Fibroblast of mammary gland (primary cell): ENCODE measurements at regions not wholly inside any gene's neighbourhood (a gene's known extent, or its start where the extent isn't known, plus 50 kb on each side); places are given as distances from the start of the nearest gene placed in this dataset.

Experiments
- DNase-seq: peaks from one replicate; pipeline ENCODE4 v3.0.0-alpha.2; 2010; ENCODE audit warnings: low read depth
- H3K4me3 ChIP-seq: 2 replicates; pipeline ENCODE4 v1.5.1; 2011; ENCODE audit warnings: low read depth, mild to moderate bottlenecking, low read length, moderate library complexity; ENCODE audit not compliant: control insufficient read depth
- CTCF ChIP-seq: conservative IDR thresholded peaks from 2 replicates; pipeline ENCODE4 v1.5.1; 2011; ENCODE audit warnings: low read depth, low read length, inconsistent platforms; ENCODE audit not compliant: control insufficient read depth, insufficient read depth

GRCh38 chr4:84420608-84421007 is 78.5 kb downstream of the NKX6-1 start:
- no peak for TF ChIP-seq CTCF
- DNase-seq = no peak
- no peak overlapping the region for H3K4me3 ChIP-seq

DNA sequence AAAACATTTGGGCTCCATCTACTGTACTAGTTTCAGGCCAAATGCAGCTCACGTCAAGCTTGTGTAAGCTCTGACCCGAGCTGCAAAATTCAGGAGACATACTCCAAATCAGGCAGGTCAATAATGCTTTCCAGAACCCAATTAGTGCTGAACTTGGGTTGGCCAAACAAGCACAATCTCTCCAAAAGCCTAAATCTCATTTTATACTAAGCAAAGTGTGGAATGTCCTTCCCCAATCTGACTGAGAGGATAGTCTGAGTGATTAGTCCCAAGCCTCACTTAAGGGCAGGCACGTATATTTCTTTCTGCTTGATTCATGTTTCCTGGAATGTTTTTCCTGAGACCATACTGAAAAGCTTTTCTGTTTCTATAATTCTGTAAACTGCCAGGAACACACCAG is 79.9 kb downstream of the NKX6-1 start:
- no peak for DNase-seq
- TF ChIP-seq CTCF = no peak
- H3K4me3 ChIP-seq = no peak overlapping the region

- DNase-seq = no peak
- no peak for TF ChIP-seq CTCF
- no peak overlapping the region for H3K4me3 ChIP-seq
These were observed 80.9 kb downstream of the NKX6-1 start for GRCh38 chr4:84417997-84418709.

GRCh38 chr4:84413976-84414375 is 85.1 kb downstream of the NKX6-1 start:
- H3K4me3 ChIP-seq = no peak overlapping the region
- TF ChIP-seq CTCF = no peak
- no peak for DNase-seq

DNA sequence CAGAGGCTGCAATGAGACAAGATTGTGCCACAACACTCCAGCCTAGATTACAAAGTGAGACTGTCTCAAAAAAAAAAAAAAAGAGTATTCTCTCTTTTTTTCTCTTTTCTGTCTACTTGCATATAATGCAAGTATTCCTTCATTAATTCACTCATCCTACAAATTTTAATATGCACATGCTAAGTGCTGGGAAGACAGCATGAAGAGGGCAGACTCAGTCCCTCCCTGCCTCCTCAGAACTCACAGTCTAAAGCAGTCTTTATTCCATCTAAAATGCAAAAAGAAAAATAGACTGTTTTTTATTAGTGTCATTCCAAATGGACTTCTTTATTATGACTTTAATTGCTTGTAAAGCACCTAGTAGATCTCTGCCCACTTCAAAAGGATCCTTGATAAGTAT is 85.6 kb downstream of the NKX6-1 start:
- no peak for DNase-seq

GRCh38 chr4:84412062-84412461 is 87.0 kb downstream of the NKX6-1 start:
- no peak for DNase-seq
- no peak overlapping the region for H3K4me3 ChIP-seq
- no peak for TF ChIP-seq CTCF

More for the DNA sequence above, 85.6 kb downstream of the NKX6-1 start:
- no peak overlapping the region for H3K4me3 ChIP-seq
- no peak for TF ChIP-seq CTCF
